ENCODE measurements at regions not wholly inside any gene's neighbourhood (a gene's known extent, or its start where the extent isn't known, plus 50 kb on each side); places are given as distances from the start of the nearest gene placed in this dataset.
"Not testable (repeated sequence)": the region's sequence is repeated elsewhere in the genome, so short reads cannot be mapped to it uniquely, and the experiment has no call there.

DNA sequence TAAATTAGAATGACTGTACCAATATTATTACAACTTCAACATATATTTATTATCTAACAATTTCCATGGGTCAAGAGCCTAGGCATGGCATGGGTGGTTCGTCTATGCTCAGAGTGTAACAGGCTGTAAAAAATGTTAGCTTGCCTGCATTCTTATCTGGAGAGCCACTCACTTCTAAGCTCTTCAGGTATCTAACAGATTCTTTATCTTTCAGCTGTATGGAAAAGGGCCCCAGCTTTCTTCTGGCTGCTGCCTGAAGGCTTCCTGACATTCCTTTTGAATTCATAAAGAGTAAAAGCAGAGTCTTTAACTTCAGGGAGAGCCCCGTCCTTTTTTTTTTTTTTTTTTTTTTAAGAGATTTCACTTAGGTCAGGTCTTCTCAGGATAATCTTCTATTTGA lies 648.8 kb downstream of the NXPH1 start:
- DNase-seq: no peak

DNA sequence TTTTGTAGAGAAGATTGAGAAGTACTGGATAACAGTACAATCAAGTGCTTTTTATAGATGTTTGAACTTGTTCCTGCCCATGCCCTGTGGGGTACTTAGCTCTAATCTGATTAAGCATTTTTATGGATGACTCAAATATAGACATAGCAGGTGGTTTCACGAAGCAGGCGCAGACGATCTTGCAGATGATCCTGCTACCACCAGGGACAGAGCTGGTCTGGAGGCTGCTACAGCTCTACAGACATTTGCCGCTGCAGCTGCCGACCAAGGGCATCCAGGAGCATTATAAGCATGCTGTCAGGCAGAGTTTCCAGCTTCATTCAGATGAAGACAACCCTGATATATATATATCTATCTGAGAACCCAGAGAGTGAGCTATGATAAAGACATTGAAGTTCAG lies 650.4 kb downstream of the NXPH1 start:
- DNase-seq: no peak

DNA sequence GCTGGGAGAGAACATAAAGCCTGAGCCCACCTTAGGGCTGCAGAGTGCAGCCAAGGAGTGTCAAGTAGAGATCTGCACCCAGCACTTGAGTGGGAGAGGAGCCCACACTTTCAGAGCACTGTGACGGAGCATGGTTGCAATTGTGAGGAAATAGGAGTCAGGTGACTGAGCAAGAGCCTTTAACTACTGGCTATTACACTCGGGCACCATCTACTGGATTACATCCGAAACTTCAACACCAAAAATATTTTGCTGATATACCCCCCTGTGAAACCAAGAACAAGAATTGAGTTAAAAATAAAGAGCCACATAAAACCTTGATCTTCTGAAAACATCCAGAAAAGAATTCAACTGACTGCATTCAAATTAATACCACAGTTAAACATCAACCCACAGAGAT lies 657.9 kb downstream of the NXPH1 start:
- no peak for DNase-seq

DNA sequence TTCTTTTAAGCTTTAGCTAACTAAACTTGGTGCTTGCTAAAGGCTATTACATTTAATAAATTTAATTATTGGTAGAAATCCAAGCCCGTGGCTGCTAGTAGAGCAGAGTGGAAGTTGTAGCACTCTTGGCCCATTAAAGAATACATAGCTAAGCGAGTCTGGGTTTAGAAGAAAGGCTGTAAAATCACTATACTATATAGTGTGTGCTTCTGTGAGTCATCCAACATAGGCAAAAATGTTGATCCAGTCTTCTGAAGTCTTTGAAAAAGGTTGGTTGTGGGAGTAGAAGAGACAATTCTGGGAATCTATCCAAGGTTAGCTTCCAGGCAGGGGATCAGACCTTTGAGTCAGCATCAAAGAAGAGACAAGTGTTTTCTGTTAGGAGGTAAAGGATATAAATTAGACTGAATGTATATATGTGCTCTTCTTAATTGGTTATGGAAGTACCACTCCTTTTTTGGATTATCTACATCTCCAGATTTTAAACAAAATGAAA lies 664.2 kb downstream of the NXPH1 start:
- no peak for DNase-seq

DNA sequence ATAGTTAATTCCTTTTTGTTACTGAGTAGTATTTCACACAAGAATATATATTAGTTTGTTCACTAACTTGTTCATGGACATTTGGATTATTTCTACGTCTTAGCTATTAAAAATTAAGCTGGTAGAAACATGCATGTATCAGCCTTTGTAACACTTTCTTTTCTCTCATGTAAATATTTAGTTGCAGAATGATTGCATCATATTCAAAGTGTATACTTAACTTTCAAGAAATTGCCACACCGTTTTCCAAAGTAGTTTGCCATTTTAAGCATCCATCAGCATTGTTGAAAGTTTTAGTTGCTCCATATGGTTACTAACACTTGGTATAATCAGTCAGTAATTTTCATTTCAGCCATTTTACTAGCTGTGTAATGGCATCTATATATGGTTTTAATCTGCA lies 666.9 kb downstream of the NXPH1 start:
- no peak for DNase-seq

DNA sequence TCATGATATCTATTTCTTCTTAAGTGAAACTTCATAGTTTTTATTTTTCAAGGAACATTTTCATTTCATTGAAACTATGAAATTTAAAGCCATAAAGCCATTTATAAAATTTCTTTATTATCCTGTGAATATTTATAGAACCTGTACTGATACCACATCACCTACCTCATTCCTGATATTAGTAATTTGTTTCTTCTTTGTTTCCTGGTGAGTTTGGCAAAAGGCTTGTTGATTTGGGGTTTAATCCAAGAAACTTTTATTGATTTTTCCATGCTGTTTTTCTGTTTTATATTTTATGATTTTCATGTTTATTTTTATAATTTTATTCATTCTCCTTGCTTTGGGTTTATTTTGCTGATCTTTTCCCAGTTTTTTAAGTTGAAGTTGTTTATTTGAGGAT lies 669.4 kb downstream of the NXPH1 start:
- no peak for DNase-seq

DNA sequence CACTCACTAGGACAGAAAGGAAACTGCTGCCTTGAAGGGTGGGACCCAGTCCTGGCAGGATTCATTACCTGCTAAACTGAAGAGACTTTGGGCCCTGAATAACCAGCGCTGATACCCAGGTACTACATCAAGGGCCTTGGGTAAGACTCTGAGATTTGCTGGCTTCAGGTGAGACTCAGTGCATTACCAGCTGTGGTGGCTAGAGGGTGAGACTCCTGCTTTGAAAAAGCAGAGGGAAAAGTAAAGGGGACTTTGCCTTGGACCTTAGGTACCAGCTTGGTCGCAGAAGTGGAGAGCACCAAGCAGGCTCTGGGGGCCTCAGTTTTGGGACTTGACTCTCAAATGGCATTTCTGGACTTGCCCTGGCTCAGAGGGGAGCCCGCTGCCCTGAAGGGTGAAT lies 673.3 kb downstream of the NXPH1 start:
- DNase-seq: no peak

DNA sequence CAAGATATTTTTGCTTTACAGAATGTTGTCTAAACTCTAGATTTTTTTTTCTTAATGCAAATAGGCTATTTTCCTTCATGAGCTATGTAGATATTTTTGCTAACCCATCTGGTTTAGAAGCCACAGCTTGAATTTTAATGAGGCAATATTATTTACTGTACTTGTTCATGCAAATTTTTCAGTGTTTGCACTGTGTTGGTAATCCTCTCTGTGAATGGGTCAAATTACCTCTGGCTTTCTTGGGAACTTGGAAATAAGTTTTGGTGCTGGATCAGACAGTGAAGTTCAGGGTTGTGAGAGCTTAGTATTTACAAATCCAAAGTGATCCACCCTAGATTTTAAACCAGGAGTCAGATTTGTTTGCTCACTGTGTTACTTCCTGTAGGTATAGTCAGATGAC lies 686.9 kb downstream of the NXPH1 start:
- no peak for DNase-seq

DNA sequence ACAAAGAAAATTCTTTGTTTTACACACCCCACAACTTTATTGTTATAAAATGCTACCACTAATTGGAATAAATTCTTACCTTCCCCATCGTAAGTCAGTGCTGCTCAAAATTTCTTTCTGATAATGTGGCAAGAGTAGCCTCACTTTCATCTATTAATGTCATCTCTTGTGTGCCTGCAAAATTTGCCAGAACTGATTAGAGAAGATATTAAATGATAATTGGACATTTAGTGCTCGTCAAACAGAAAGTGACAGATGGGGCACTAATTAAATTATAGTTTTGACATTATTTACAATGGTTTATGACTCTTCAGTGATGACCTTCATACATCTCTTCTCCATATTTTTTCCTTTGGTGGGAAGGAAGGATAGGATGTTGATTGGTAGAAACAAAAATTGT lies 690.9 kb downstream of the NXPH1 start:
- no peak for DNase-seq

DNA sequence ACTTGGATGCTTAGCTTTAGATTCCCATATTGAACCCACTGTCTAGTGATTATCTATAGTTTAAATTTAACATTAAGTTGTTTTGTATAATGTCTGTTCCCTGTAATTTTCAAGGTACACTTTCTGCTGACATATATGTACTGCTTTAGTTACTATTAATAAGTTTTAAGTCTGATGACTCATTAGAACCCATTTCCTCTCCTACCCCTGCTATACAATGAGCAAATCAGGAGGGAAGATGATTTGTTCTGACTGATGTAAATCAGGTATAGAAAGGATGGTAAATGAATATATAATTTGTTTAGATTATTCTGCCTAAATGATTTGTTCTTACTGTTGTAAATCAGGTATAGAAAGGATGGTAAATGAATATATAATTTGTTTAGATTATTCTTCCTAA lies 691.8 kb downstream of the NXPH1 start:
- DNase-seq: no peak

DNA sequence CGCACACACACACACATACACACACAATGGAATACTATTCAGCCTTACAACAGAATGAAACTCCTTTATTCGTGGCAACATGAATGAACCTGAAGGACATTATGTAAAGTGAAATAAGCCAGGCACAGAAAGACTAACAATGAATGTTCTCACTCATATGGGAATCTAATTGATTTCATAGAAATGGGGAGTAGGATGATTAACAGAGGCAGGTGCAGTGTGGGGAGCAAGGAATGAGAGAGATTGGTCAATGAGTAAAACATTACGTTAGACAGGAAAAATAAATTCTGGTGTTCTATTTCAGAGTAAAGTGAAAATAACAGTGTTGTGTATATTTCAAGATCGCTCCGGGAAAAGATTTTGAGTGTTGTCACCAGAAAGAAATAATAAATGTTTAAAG lies 694.5 kb downstream of the NXPH1 start:
- DNase-seq: no peak

DNA sequence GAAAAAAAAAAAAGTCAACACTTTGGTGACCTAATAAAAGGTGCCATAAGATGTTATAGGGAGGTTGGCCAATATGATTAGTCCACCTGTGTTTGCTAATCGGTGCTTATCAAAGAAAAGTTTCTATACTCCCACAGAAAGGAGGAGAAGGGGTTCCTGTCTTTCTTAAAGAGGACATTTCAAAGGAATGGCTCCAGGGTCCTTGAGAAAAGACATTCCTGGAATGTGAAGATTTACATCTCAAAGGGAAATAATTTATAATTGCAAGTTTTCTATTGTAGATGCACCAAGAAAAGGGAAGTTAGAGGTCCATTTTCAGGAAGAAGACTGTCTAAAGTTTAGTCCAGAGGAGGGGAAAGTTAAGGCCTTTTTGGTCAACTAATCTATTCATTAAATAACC lies 715.3 kb downstream of the NXPH1 start:
- no peak for DNase-seq

DNA sequence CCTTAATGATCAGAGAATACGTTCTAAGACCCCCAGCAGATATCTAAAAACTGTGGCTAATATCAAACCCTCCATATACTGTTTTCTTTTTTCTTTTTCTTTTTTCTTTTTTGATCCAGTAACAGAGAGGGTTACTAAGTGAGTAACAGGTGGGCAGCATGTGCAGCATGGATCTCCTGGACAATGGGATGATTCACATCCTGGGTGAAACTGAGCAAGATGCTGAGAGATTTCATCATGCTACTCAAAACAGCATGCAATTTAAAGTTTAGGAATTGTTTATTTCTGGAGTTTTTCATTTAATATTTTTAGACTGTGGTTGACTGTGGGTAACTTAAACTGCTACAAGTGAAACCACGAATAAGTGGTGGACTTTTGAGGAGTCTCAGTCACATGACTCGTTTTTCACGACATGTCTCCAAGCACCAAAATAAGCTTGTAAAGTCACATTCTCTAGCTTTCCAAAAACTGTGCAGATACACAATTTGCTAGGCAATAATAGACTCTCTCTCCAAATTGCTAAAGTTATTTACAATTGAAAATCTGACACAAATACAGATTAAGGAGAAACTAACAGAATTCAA lies 716.2 kb downstream of the NXPH1 start:
- DNase-seq: no peak

DNA sequence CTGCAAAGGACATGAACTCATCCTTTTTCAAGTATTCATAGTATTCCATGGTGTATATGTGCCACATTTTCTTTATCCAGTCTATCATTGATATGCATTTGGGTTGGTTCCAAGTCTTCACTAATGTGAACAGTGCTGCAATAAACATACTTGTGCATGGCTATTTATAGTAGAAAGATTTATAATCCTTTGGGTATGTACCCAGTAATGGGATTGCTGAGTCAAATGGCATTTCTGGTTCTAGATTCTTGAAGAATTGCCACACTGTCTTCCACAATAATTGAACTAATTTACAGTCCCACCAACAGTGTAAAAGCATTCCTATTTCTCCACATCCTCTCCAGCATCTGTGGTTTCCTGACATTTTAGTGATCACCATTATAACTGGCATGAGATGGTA lies 730.3 kb downstream of the NXPH1 start:
- DNase-seq: not testable (repeated sequence)

DNA sequence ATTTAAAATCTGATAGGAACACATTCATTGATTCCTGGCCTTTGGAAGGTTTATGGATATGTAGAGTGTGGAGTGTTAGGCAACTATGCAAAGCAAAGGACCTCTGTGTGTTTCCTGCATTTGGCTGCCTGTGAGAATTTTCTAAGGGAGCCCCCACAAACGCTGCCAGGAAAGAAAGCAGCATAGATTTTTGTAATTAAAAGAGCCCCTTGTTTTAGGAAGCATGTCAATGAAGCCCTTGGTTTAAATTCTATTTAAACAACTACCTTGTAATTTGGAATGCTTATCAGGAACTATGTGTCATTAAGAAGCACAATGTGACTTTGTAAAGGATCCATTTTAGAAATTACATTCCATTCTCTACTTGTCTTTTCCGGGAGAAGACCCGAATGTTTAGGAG lies 742.5 kb downstream of the NXPH1 start:
- no peak for DNase-seq

DNA sequence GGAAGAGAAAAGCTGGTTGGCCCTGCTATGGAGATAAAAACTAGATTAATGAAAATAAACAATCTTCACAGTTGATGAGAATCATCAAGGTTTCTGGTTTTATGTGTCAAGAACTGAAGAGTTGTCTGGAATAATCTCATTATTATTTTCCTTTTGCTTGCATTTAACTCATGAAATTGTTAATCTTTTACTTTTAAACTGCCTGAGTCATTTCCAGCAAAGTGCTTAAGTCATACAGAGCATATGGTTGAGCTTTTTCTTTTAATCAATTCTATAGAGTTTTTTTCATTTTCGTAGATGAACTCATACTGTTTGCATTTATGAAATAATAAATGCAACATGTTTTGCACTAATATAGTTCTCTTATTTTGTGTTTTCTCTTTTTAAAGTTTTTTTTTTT lies 747.9 kb downstream of the NXPH1 start:
- DNase-seq: no peak

DNA sequence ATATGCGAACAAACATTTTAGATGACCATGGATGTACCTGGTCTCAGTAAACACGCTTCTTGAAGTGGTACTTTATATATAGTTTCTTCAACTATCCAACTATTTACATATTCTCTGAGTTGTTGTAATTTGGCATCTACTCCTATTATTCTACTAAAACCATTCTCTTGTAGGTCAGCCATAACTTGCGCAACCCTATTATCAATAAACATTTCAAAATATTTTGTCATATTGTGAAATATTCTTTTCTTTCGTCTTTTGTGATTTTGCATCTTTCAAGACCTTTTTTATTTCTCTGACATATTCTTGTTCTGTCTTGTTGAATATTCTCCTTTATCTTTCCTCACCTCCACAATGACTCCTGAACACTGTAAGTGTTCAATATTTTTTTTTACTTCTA lies 753.3 kb downstream of the NXPH1 start:
- DNase-seq: no peak

DNA sequence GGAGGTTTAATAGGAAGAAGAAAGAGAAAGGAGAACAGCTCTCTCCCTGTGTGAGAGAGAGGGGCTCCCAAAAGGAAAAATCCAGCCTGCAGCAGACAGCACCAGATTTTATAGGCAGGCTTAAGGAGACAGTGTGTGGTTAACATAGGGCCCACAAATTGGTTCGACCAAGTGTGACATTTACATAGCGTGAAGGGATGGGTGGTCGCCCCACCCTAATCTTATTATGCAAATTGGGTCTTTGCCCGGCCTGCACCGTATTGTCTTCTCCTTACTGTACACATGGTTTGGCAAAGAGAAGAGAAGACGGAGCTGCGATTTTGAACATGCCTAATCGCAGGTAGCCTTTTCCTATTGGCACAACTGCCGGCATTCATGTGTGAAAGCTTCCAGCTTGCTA lies 756.3 kb downstream of the NXPH1 start:
- no peak for DNase-seq

DNA sequence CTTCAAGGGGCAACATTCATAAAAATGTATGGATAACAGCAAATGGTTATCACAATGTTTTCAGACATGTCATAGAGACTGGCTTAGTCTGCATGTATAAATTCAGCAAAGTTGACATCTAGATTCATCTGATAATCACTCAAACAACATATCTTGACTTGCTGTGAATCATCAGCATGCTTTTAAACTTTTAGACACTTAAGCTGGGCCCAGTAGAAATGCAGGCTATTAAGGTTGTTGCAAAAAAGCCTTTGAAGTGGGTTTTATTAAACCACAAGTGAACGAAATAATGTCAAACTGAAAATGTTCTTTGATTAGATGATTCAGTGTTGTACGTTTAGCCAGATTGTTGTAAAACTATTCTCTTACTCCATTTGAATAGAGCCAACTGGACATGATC lies 759.6 kb downstream of the NXPH1 start:
- DNase-seq: no peak

DNA sequence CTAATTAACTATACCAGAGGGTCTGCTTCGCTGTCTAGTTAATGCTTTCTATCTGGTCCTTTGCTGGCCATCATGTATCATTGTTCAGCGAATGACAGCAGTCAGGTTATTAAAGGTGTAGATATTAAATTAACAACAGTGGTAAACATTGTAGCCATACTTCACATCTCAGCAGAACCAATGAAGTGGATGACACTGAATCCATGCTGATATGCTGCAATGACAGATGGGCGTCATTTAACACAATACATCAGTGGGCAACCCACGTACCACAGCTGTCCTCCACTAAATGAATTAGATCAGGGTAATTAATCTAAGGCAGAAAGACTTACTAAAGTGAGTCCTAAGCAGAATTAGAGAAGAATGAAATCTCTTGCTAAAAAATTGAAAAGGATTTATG lies 767.2 kb downstream of the NXPH1 start:
- no peak for DNase-seq

DNA sequence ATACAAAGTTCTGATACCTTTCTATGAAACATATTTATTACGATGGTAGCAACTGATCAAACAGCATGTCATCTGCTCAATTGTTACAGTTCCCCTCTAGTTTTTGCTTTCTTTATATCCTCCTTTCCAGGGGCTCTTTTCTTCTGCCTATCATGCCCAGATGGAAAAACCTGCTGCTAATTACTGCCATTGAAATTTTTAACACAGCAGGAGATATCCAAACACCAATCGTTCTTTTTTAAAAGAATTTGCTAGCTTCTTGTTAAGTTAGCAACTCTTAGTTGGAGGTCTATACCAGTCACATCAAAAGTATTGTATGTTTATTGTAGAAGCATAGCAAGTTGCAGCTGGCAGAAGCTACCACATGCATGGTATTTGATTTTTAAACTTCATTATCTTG lies 768.5 kb downstream of the NXPH1 start:
- no peak for DNase-seq

DNA sequence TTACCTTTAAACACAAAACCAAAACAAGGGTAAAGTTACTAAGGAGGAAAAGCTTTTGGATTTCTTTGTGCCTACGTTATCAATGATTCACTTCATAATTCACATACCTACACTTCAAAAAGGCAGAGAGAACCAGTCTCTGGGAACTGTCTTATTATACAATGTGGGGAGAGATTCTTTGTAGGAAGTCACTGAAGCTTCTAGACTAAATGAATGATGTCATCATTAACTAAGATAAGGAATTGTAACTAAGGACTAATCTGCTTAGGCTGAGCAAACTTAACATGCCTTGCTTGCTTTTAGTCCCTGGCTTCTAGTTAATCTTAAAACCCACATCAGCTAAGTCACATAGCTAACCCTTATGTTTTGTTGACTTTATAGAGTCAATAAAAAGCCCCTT lies 771.2 kb downstream of the NXPH1 start:
- no peak for DNase-seq

DNA sequence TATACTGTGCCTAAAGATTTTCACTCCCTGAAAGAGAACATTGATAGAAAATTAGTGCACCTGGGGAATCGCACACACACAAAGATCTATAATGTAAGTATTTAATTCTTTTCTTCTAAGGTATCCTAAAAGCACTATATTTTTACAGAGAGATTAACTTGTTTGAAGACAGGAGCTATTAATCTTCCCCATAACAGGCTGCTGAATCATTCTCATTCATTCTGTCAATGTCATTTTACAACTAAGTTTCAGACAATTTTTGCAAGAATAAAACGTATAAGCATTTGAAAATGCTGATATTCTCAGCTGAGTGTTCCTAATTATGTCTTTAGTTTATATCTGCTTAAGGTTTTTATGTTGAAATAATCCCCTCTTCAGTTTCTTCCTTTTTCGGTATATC lies 776.7 kb downstream of the NXPH1 start:
- no peak for DNase-seq

DNA sequence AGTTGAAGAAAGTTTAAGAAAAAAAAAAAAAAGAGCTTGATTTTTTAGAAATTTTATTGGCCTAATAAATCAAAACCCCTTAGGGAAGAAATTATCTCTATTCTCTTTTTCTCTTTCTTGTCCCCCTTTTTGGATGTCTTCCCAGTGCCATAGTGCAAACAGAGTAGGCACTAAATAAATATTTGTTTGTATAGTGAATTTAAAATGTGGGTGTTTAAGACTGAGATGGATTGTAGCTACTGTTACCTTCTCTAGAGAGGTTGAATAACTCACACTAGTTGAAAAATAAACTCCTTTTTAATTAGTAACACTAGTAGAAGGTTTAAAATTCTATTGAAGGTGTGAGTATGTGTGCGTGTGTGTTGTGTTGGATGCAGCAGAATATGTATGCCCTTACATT lies 783.8 kb downstream of the NXPH1 start:
- DNase-seq: no peak

DNA sequence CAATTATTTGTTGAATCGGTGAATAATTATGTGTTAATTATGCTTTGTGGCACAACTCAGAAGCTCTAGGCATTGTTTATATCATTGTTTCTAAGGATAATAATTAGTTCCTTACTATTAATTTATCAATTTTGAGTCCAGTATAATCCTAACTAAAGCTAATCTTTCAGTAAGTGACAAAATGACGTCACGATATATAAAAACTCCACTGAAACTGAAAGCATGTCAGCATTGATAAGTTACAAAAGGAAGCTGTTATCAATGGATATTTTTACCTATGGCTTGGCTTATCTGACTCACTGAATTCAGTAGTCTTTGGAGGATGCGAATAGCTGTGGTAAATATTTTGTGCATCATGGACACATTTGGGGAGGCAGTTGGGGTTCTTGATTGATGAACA lies 793.1 kb downstream of the NXPH1 start:
- DNase-seq: no peak

DNA sequence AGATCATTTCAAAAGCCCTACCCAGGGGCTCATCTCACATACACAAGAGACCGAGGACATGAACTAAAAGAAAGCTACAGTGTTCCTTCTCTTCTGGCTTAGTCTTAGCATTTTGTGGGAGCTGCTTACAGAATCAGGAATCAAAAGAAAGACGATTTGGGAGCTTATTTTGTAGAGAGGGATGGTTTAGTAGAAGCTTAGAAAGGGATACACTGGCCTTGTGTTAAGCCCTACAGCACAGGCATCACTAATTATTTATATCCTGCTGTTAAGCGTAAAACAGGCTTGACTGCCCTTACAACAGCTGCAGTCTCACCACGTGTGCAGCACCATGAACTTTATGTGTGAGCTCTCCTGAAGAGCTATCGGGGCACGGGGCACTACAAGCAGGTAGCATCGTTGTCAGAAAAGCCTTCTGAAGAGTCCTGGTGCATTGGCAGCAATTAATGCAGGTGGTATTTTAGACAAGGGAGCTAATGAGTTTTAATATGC lies 798.3 kb downstream of the NXPH1 start:
- DNase-seq: no peak
